KMS-11 (cell line): ENCODE measurements at regions not wholly inside any gene's neighbourhood (a gene's known extent, or its start where the extent isn't known, plus 50 kb on each side); places are given as distances from the start of the nearest gene placed in this dataset.

Experiments used
- H2AFZ ChIP-seq: fragments of 200-600 bp; sonication (generic); 2 replicates; pipeline ENCODE4 v1.6.1; 2016; ENCODE audit warnings: antibody characterized with exemption, mixed run types, low read depth
- H3K27ac ChIP-seq: fragments of 200-600 bp; sonication (generic); 2 replicates; pipeline ENCODE4 v1.6.1; 2016; ENCODE audit warnings: mild to moderate bottlenecking, mixed run types
- H3K27me3 ChIP-seq: fragments of 200-600 bp; sonication (generic); 2 replicates; pipeline ENCODE4 v1.6.1; 2017; ENCODE audit warnings: mild to moderate bottlenecking, low read depth, mixed run types, moderate library complexity; ENCODE audit not compliant: insufficient read depth
- H3K36me3 ChIP-seq: fragments of 200-600 bp; sonication (generic); 2 replicates; pipeline ENCODE4 v1.6.1; 2017; ENCODE audit warnings: mild to moderate bottlenecking, mixed run types; ENCODE audit not compliant: insufficient read depth
- H3K4me1 ChIP-seq: fragments of 200-600 bp; sonication (generic); 2 replicates; pipeline ENCODE4 v1.6.1; 2016; ENCODE audit warnings: mild to moderate bottlenecking, low read depth, mixed run types; ENCODE audit not compliant: poor library complexity, severe bottlenecking
- H3K4me2 ChIP-seq: fragments of 200-600 bp; sonication (generic); 2 replicates; pipeline ENCODE4 v1.7.0; 2016; ENCODE audit warnings: mild to moderate bottlenecking, mixed run types
- H3K4me3 ChIP-seq: fragments of 200-600 bp; sonication (generic); IDR thresholded peaks from 2 replicates; pipeline ENCODE4 v1.6.1; 2017; ENCODE audit warnings: low read depth, low read length, mixed read lengths; ENCODE audit not compliant: insufficient read depth
- H3K79me2 ChIP-seq: fragments of 200-600 bp; sonication (generic); 2 replicates; pipeline ENCODE4 v1.6.1; 2016; ENCODE audit warnings: low read depth, mixed run types; ENCODE audit not compliant: insufficient read depth
- H3K9ac ChIP-seq: fragments of 200-600 bp; sonication (generic); 2 replicates; pipeline ENCODE4 v1.6.1; 2016; ENCODE audit warnings: mild to moderate bottlenecking, mixed run types
- H4K20me1 ChIP-seq: fragments of 200-600 bp; sonication (generic); 2 replicates; pipeline ENCODE4 v1.6.1; 2016; ENCODE audit warnings: mild to moderate bottlenecking, mixed run types; ENCODE audit not compliant: insufficient read depth
- CTCF ChIP-seq: fragments of 200-600 bp; sonication (generic); conservative IDR thresholded peaks from 2 replicates; pipeline ENCODE4 v1.6.1; 2017; ENCODE audit warnings: low read depth, mild to moderate bottlenecking, antibody characterized with exemption, low read length, moderate library complexity, mixed read lengths

GRCh38 chr3:96712792-96713191 is 101.6 kb upstream of the EPHA6 start:
- H3K4me2 ChIP-seq: no peak overlapping the region
- TF ChIP-seq CTCF: no peak

GRCh38 chr3:96719921-96720320 is 94.5 kb upstream of the EPHA6 start:
- Histone ChIP-seq H4K20me1 (no peaks in the 10 kb centered on the region), H3K27me3 (no peaks in the 10 kb centered on the region), H2AFZ (peak overlapping the region; percentile 39; the same call in 1 of the 2 replicates), H3K79me2 (no peaks in the 10 kb centered on the region), H3K27ac (no peak overlapping the region), H3K36me3 (no peaks in the 10 kb centered on the region), H3K4me1 (peaks cover 7% of the 10 kb centered on the region), H3K4me3 (no peak overlapping the region), H3K4me2 (no peak overlapping the region; the same call in 1 of the 2 replicates), H3K9ac (no peak overlapping the region)
- TF ChIP-seq CTCF: no peak

More at GRCh38 chr3:96712792-96713191, 101.6 kb upstream of the EPHA6 start:
- Histone ChIP-seq H3K9ac (no peak overlapping the region), H3K79me2 (no peaks in the 10 kb centered on the region), H3K4me3 (no peak overlapping the region), H3K36me3 (no peaks in the 10 kb centered on the region), H2AFZ (no peak overlapping the region), H3K27me3 (no peaks in the 10 kb centered on the region), H3K27ac (no peak overlapping the region), H3K4me1 (no peaks in the 10 kb centered on the region), H4K20me1 (no peaks in the 10 kb centered on the region)

GRCh38 chr3:96731031-96731430 is 83.4 kb upstream of the EPHA6 start:
- no peak overlapping the region for H3K4me2 ChIP-seq

GRCh38 chr3:96734273-96735009 is 80.0 kb upstream of the EPHA6 start:
- no peaks in the 10 kb centered on the region for H3K27me3 ChIP-seq
- H3K4me1 ChIP-seq: no peaks in the 10 kb centered on the region
- no peak overlapping the region for H2AFZ ChIP-seq
- no peaks in the 10 kb centered on the region for H3K79me2 ChIP-seq
- TF ChIP-seq CTCF: no peak
- no peak overlapping the region for H3K4me3 ChIP-seq
- no peak overlapping the region for H3K4me2 ChIP-seq
- H3K9ac ChIP-seq: no peak overlapping the region
- no peaks in the 10 kb centered on the region for H4K20me1 ChIP-seq
- no peak overlapping the region for H3K27ac ChIP-seq
- H3K36me3 ChIP-seq: no peaks in the 10 kb centered on the region

More at GRCh38 chr3:96731031-96731430, 83.4 kb upstream of the EPHA6 start:
- no peaks in the 10 kb centered on the region for H3K4me1 ChIP-seq
- no peaks in the 10 kb centered on the region for H3K79me2 ChIP-seq
- H3K9ac ChIP-seq: no peak overlapping the region
- H2AFZ ChIP-seq: no peak overlapping the region
- H4K20me1 ChIP-seq: no peaks in the 10 kb centered on the region
- H3K27ac ChIP-seq: no peak overlapping the region
- H3K27me3 ChIP-seq: no peaks in the 10 kb centered on the region
- H3K4me3 ChIP-seq: no peak overlapping the region
- TF ChIP-seq CTCF: no peak
- no peaks in the 10 kb centered on the region for H3K36me3 ChIP-seq
